Smooth muscle cell (in vitro differentiated cells): ENCODE measurements at regions not wholly inside any gene's neighbourhood (a gene's known extent, or its start where the extent isn't known, plus 50 kb on each side); places are given as distances from the start of the nearest gene placed in this dataset.

Experiments
- DNase-seq: peaks from one replicate; lab custom pipeline; 2025; ENCODE audit not compliant: unreplicated experiment; lab: John Stamatoyannopoulos, UW
- H2AFZ ChIP-seq: fragments of 200-600 bp; sonication (generic); 2 replicates; pipeline ENCODE4 v1.6.0; 2016; ENCODE audit warnings: antibody characterized with exemption, low read depth, mild to moderate bottlenecking
- H3F3A ChIP-seq: fragments of 200-600 bp; sonication (generic); 2 replicates; pipeline ENCODE4 v1.6.0; 2017; ENCODE audit warnings: antibody characterized with exemption, low read depth
- H3K27ac ChIP-seq: fragments of 200-600 bp; sonication (generic); 2 replicates; pipeline ENCODE4 v1.5.1; 2016; ENCODE audit warnings: low read depth, mild to moderate bottlenecking
- H3K27me3 ChIP-seq: fragments of 200-600 bp; sonication (generic); 2 replicates; pipeline ENCODE4 v1.6.1; 2016; ENCODE audit warnings: low read depth, mild to moderate bottlenecking
- H3K36me3 ChIP-seq: fragments of 200-600 bp; sonication (generic); 2 replicates; pipeline ENCODE4 v1.5.1; 2016; ENCODE audit warnings: low read depth
- H3K4me1 ChIP-seq: fragments of 200-600 bp; sonication (generic); 2 replicates; pipeline ENCODE4 v1.5.1; 2016; ENCODE audit warnings: low read depth
- H3K4me2 ChIP-seq: fragments of 200-600 bp; sonication (generic); 2 replicates; pipeline ENCODE4 v1.6.0; 2016; ENCODE audit warnings: mild to moderate bottlenecking
- H3K4me3 ChIP-seq: fragments of 200-600 bp; sonication (generic); 2 replicates; pipeline ENCODE4 v1.5.1; 2016; ENCODE audit warnings: mild to moderate bottlenecking
- H3K79me2 ChIP-seq: fragments of 200-600 bp; sonication (generic); 2 replicates; pipeline ENCODE4 v1.6.0; 2016; ENCODE audit warnings: low read depth, mild to moderate bottlenecking
- H3K9ac ChIP-seq: fragments of 200-600 bp; sonication (generic); 2 replicates; pipeline ENCODE4 v1.6.0; 2016; ENCODE audit warnings: low read depth
- H3K9me3 ChIP-seq: fragments of 200-600 bp; sonication (generic); replicated peaks from 2 replicates; pipeline ENCODE4 v1.5.1; 2016; ENCODE audit warnings: low read depth
- H4K20me1 ChIP-seq: fragments of 200-600 bp; sonication (generic); 2 replicates; pipeline ENCODE4 v1.6.0; 2016; ENCODE audit warnings: low read depth
- WGBS: methylation state at CpG from one replicate; pipeline ENCODE4 v1.1.7; 2016; ENCODE audit warnings: low lambda C conversion rate; 5-methylcytosine and 5-hydroxymethylcytosine counted together
- TF ChIP-seq, protein P1 (sequence below): fragments of 200-600 bp; sonication (generic); IDR thresholded peaks from 2 replicates; pipeline ENCODE4 v1.5.1; 2017; ENCODE audit warnings: borderline replicate concordance, mild to moderate bottlenecking, antibody characterized with exemption; ENCODE audit not compliant: insufficient read depth, poor library complexity, severe bottlenecking

GRCh38 chr13:22148187-22148586 lies 477.3 kb downstream of the FGF9 start:
- Histone ChIP-seq H3K36me3 (no peaks in the 10 kb centered on the region), H2AFZ (no peak overlapping the region), H3K9ac (no peak overlapping the region), H3K4me3 (no peak overlapping the region), H3F3A (no peaks in the 10 kb centered on the region), H3K4me2 (no peak overlapping the region), H3K27ac (no peak overlapping the region), H3K9me3 (no peaks in the 10 kb centered on the region), H3K27me3 (no peaks in the 10 kb centered on the region), H3K79me2 (no peaks in the 10 kb centered on the region), H3K4me1 (no peaks in the 10 kb centered on the region), H4K20me1 (no peaks in the 10 kb centered on the region)
- TF ChIP-seq, protein P1, sequence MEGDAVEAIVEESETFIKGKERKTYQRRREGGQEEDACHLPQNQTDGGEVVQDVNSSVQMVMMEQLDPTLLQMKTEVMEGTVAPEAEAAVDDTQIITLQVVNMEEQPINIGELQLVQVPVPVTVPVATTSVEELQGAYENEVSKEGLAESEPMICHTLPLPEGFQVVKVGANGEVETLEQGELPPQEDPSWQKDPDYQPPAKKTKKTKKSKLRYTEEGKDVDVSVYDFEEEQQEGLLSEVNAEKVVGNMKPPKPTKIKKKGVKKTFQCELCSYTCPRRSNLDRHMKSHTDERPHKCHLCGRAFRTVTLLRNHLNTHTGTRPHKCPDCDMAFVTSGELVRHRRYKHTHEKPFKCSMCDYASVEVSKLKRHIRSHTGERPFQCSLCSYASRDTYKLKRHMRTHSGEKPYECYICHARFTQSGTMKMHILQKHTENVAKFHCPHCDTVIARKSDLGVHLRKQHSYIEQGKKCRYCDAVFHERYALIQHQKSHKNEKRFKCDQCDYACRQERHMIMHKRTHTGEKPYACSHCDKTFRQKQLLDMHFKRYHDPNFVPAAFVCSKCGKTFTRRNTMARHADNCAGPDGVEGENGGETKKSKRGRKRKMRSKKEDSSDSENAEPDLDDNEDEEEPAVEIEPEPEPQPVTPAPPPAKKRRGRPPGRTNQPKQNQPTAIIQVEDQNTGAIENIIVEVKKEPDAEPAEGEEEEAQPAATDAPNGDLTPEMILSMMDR: no peak
- 86% methylated on average over 3 of the region's 3 CpGs for WGBS
- no peak for DNase-seq

DNA sequence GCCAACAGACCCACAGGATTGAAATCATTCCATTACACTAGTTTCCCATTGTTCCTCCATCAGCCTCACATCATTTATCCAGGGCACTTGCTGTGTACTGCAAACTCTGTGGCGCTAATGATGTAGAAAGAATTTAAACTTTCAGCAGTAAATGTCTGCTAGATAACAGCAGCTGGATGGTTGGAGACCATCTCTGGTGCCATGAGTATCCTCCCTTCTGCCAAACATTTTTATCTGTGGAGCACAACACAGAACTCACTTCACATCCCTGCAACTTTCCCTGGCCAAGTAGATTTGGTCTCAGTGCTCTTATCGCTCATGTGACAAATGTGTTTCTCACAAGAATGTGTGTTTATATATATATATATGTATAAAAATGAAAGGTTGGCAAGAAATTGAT lies 481.9 kb downstream of the FGF9 start:
- Histone ChIP-seq H3K36me3 (no peaks in the 10 kb centered on the region), H2AFZ (no peak overlapping the region), H3K79me2 (no peaks in the 10 kb centered on the region), H3K4me3 (no peak overlapping the region), H3K27me3 (no peaks in the 10 kb centered on the region), H3K27ac (no peak overlapping the region), H3K9ac (no peak overlapping the region), H3F3A (no peaks in the 10 kb centered on the region), H3K4me2 (no peak overlapping the region), H4K20me1 (no peaks in the 10 kb centered on the region), H3K4me1 (no peaks in the 10 kb centered on the region), H3K9me3 (no peaks in the 10 kb centered on the region)
- TF ChIP-seq, protein P1: no peak
- no peak for DNase-seq
- WGBS: 93% methylated on average over 2 of the region's 2 CpGs

DNA sequence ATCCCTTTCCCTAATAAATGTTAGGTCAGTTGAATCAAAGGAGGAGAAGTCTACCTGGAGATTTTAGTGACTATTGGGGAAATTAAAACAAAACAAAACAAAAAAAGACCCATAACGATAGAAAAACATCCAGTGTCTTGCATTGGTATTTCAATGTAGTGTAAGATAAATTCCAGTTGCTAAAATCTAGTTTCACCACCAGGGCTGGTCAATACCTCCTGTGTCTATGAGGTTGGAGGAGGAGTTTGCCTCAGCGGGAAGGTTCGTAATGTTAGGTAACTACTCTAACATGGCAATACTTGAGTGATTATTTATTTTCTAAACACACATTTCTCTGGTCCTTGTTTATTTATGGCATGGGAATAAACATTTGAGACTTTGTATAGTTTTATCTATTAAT lies 483.2 kb downstream of the FGF9 start:
- DNase-seq: no peak
- no peak overlapping the region for H3K27ac ChIP-seq
- no peaks in the 10 kb centered on the region for H4K20me1 ChIP-seq
- no peak overlapping the region for H3K4me2 ChIP-seq
- no peaks in the 10 kb centered on the region for H3K4me1 ChIP-seq
- H3K9ac ChIP-seq: no peak overlapping the region
- H3K4me3 ChIP-seq: no peak overlapping the region
- no peaks in the 10 kb centered on the region for H3K79me2 ChIP-seq
- no peaks in the 10 kb centered on the region for H3K27me3 ChIP-seq
- H3K36me3 ChIP-seq: no peaks in the 10 kb centered on the region
- 86% methylated on average over 3 of the region's 3 CpGs for WGBS
- no peaks in the 10 kb centered on the region for H3F3A ChIP-seq
- TF ChIP-seq, protein P1: no peak
- no peaks in the 10 kb centered on the region for H3K9me3 ChIP-seq
- no peak overlapping the region for H2AFZ ChIP-seq

- WGBS: 95% methylated on average over 3 of the region's 3 CpGs
- TF ChIP-seq, protein P1: no peak
- no peak overlapping the region for H2AFZ ChIP-seq
Observed at GRCh38 chr13:22161871-22162270, 491.0 kb downstream of the FGF9 start.

More at GRCh38 chr13:22161871-22162270, 491.0 kb downstream of the FGF9 start:
- H3K27me3 ChIP-seq: no peaks in the 10 kb centered on the region
- H3K9ac ChIP-seq: no peak overlapping the region
- DNase-seq: no peak
- H3K27ac ChIP-seq: no peak overlapping the region
- H3K9me3 ChIP-seq: no peaks in the 10 kb centered on the region
- H3K79me2 ChIP-seq: no peaks in the 10 kb centered on the region
- H4K20me1 ChIP-seq: no peaks in the 10 kb centered on the region
- no peaks in the 10 kb centered on the region for H3K4me1 ChIP-seq
- H3K4me3 ChIP-seq: no peak overlapping the region
- H3F3A ChIP-seq: no peaks in the 10 kb centered on the region
- H3K36me3 ChIP-seq: no peaks in the 10 kb centered on the region
- no peak overlapping the region for H3K4me2 ChIP-seq
